ENCODE measurements at regions not wholly inside any gene's neighbourhood (a gene's known extent, or its start where the extent isn't known, plus 50 kb on each side); places are given as distances from the start of the nearest gene placed in this dataset.
"Not testable (repeated sequence)": the region's sequence is repeated elsewhere in the genome, so short reads cannot be mapped to it uniquely, and the experiment has no call there.

DNA sequence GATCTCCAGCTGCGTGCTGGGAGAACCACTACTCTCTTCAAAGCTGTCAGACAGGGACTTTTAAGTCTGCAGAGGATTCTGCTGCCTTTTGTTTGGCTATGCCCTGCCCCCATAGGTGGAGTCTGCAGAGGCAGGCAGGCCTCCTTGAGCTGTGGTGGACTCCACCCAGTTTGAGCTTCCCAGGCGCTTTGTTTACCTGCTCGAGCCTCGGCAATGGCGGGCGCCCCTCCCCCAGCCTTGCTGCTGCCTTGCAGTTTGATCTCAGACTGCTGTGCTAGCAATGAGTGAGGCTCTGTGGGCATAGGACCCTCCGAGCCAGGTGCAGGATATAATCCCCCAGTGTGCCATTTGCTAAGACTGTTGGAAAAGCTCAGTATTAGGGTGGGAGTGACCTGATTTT is 149.5 kb downstream of the KIF4B start:
- TF ChIP-seq, protein P1, sequence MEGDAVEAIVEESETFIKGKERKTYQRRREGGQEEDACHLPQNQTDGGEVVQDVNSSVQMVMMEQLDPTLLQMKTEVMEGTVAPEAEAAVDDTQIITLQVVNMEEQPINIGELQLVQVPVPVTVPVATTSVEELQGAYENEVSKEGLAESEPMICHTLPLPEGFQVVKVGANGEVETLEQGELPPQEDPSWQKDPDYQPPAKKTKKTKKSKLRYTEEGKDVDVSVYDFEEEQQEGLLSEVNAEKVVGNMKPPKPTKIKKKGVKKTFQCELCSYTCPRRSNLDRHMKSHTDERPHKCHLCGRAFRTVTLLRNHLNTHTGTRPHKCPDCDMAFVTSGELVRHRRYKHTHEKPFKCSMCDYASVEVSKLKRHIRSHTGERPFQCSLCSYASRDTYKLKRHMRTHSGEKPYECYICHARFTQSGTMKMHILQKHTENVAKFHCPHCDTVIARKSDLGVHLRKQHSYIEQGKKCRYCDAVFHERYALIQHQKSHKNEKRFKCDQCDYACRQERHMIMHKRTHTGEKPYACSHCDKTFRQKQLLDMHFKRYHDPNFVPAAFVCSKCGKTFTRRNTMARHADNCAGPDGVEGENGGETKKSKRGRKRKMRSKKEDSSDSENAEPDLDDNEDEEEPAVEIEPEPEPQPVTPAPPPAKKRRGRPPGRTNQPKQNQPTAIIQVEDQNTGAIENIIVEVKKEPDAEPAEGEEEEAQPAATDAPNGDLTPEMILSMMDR (IDR thresholded peaks at IDR 0.05; ENCODE audit: insufficient read depth, low read length, poor library complexity, severe bottlenecking): not testable (repeated sequence)
- not testable (repeated sequence) for TF ChIP-seq EZH2phosphoT487 (conservative IDR thresholded peaks at IDR 0.05; ENCODE audit: low read length)
